ENCODE measurements at regions not wholly inside any gene's neighbourhood (a gene's known extent, or its start where the extent isn't known, plus 50 kb on each side); places are given as distances from the start of the nearest gene placed in this dataset.

- DNase-seq (ENCODE audit: low read depth): no peak
- no peak for TF ChIP-seq CTCF (conservative IDR thresholded peaks at IDR 0.05; ENCODE audit: low read length)
- no peak overlapping the region for H3K4me3 ChIP-seq (ENCODE audit: low read length)
Measured at GRCh38 chrX:128287693-128288092, 235.5 kb upstream of the ACTRT1 start.

GRCh38 chrX:128250621-128251020, 198.4 kb upstream of the ACTRT1 start:
- no peak overlapping the region for H3K4me3 ChIP-seq (ENCODE audit: low read length)
- no peak for TF ChIP-seq CTCF (conservative IDR thresholded peaks at IDR 0.05; ENCODE audit: low read length)
- no peak for DNase-seq (ENCODE audit: low read depth)

- H3K4me3 ChIP-seq (ENCODE audit: low read length): no peak overlapping the region
- no peak for DNase-seq (ENCODE audit: low read depth)
- no peak for TF ChIP-seq CTCF (conservative IDR thresholded peaks at IDR 0.05; ENCODE audit: low read length)
Measured at GRCh38 chrX:128216364-128216763, 164.2 kb upstream of the ACTRT1 start.

GRCh38 chrX:128165884-128166408, 113.7 kb upstream of the ACTRT1 start:
- no peak for DNase-seq (ENCODE audit: low read depth)
- no peak overlapping the region for H3K4me3 ChIP-seq (ENCODE audit: low read length)
- TF ChIP-seq CTCF (conservative IDR thresholded peaks at IDR 0.05; ENCODE audit: low read length): no peak

- TF ChIP-seq CTCF (conservative IDR thresholded peaks at IDR 0.05; ENCODE audit: low read length): no peak
- no peak for DNase-seq (ENCODE audit: low read depth)
- H3K4me3 ChIP-seq (ENCODE audit: low read length): no peak overlapping the region
Measured at GRCh38 chrX:128156204-128156603, 104.0 kb upstream of the ACTRT1 start.

GRCh38 chrX:128142745-128143144, 90.5 kb upstream of the ACTRT1 start:
- TF ChIP-seq CTCF (conservative IDR thresholded peaks at IDR 0.05; ENCODE audit: low read length): no peak
- H3K4me3 ChIP-seq (ENCODE audit: low read length): no peak overlapping the region
- DNase-seq (ENCODE audit: low read depth): no peak

GRCh38 chrX:128106630-128107029, 54.4 kb upstream of the ACTRT1 start:
- no peak overlapping the region for H3K4me3 ChIP-seq (ENCODE audit: low read length)
- DNase-seq (ENCODE audit: low read depth): no peak
- TF ChIP-seq CTCF (conservative IDR thresholded peaks at IDR 0.05; ENCODE audit: low read length): no peak

All from AG10803 (cell line).